AG09319 (cell line): ENCODE measurements at regions not wholly inside any gene's neighbourhood (a gene's known extent, or its start where the extent isn't known, plus 50 kb on each side); places are given as distances from the start of the nearest gene placed in this dataset.
A peak's percentile ranks its signal among the peaks of the same experiment; 100 is the strongest.
"Not testable (repeated sequence)": the region's sequence is repeated elsewhere in the genome, so short reads cannot be mapped to it uniquely, and the experiment has no call there.

ENCODE experiments used
- DNase-seq: peaks from one replicate; pipeline ENCODE4 v3.0.0-alpha.2; 2010; ENCODE audit warnings: low read depth; ENCODE audit errors: extremely low read depth
- CTCF ChIP-seq: IDR thresholded peaks from 2 replicates; pipeline ENCODE4 v1.5.1; 2011; ENCODE audit warnings: low read depth, mild to moderate bottlenecking, inconsistent platforms, low read length, moderate library complexity

DNA sequence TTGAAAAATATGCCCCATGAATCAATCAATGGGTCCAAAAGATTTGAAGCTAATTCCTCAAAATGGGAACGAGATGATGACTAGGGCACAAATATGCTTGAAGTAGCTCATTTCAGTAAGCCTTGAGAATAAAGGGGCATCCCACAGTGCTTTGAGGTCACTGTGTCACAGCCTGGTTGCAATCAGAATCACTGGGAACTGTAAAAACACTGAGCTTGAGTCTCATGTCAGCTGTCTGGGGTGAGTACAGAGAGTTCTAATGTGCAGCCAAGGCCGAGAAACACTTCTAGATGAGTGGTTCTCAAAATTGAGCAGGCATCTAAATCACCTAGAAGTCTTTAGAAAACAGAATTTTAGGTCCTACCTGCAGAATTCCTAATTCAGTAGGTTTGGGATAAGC lies 120.5 kb upstream of the EGFL6 start:
- no peak for TF ChIP-seq CTCF
- no peak for DNase-seq

GRCh38 chrX:13441608-13442007 lies 121.8 kb upstream of the ATXN3L start:
- DNase-seq: not testable (repeated sequence)

GRCh38 chrX:13440176-13440575 lies 120.3 kb upstream of the ATXN3L start:
- TF ChIP-seq CTCF: no peak
- DNase-seq: no peak

DNA sequence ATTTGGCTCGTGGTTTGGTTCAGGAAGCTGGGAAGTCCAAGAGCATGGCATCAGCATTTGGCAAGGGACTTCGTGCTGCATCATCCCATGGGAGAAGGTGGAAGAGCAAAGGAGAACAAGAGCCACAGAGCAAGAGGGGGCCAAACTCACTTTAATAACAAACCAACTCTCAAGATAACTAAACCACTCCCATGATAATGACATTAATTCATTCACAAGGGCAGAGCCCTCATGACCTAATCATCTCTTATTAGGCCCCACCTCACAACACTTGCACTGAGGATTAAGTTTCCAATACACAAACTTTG lies 113.4 kb upstream of the ATXN3L start:
- no peak for DNase-seq
- no peak for TF ChIP-seq CTCF

DNA sequence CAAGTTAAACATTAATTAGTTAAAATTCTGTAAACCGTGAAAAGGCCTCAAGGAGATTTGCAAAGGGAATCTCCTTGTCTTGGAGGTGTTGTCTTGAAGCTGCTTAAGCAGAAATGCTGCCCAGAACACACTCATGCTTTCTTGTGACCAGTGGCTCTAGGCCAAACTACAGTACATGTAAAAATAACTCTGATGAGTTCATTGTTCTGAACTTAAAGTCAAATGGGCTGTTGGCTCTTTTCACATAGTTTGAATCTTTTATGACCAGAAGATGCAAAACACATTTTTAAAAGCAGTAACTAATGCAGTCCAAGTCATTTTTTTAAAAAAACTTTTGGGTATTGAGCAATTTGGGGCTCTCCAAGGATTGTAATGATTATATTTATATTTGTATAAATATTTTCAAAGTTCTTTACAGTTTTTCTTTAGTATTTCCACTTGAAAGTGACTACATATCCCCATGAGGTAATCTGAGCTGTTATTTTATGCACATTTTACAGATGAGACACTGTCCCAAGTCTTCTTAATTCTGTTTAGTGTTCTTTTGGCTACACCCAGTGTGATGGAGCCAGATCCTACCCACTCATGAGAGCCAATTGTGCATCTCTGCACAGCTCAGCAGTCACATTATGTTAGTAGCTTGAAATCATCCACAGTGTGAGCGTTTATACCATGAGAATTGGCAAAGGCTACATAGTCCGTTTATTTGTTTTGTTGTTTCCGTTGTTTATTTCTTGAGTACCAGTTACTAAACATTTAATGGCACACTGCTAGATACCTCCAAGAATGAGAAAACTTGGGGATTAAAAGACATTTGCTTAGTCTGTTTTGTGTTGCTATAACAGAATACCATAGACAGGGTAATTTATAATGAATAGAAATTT lies 112.8 kb upstream of the ATXN3L start:
- peak; percentile 91 for DNase-seq
- TF ChIP-seq CTCF: no peak

DNA sequence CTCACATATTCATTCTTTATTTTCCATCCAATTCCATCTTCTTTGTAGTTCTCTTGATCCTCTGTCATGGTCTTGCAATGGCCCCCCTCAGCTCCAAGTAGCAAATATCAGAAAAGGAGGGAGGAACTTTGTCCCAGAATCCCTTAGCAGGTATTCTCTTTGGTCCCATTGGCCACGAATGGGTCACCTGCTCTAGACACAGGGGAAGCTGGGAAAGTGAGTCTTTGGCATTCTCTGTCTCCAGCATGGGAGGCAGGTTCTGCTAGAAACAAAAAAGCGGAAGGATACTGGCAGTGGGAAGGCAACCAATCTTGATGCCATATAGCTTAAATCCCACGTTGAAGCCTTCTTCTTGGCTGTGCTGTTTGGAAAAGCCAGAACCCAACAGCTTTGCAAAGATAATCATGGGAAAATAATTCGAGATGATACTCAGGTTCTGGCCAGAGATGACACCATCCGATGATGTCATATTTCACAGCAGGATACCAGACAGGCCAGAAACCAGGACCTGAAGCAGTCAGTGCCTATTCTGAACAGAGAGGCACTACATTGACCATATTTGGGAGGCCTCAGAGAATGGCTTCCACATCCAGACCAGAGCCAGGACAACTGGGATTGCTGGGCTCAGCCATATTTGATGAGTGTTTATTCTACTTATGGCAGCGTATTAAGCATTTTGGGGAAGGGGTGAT lies 110.4 kb upstream of the ATXN3L start:
- DNase-seq: no peak
- TF ChIP-seq CTCF: no peak

DNA sequence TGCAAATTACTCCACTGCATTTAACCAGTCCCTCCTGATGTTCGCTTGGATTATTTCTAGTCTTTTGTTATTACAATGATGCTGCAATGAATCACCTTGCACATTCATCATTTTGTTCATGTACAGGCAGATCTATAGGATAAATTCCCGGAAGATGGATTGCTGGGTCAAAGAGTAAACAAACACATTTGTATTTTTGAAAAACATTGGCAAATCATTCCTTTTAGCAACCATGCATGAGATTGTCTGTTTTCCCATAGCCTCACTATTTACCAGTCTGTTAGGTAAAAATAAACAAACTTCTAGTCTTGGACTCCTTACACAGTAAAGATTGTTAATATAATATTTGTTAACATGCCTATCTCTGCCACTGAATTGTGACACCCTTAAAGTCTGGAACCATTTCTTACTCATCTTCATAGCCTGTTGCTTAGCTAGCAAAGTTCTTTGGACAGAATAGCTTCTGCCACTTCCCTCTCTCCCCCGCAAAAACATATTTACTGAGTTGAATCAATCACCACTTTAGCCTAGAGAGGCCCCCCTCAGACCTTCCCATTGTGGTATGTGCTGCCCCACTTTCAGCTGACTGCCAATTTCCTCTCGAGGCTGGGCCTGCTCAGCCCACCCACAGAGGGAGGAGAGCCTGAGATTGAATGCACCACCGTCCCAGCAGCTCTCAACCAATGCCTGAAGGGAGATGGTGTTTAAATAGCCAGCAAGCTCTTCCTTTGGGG lies 108.4 kb upstream of the ATXN3L start:
- no peak for DNase-seq
- no peak for TF ChIP-seq CTCF
